Body of pancreas (tissue), 4 donors: ENCODE measurements at regions not wholly inside any gene's neighbourhood (a gene's known extent, or its start where the extent isn't known, plus 50 kb on each side); places are given as distances from the start of the nearest gene placed in this dataset.

Experiments
- CTCF ChIP-seq, 7 experiments: fragments of 450-650 bp in 4 of 7; fragments of 200-600 bp in 3 of 7; sonication (generic) in 3 of 7; IDR thresholded peaks; one replicate each; pipeline ENCODE4 v1.5.1; 2016 to 2019; ENCODE audit warnings: antibody characterized with exemption in 7 of 7
- POLR2A ChIP-seq, 3 donors: fragments of 450-650 bp; IDR thresholded peaks; one replicate each; pipeline ENCODE4 v1.6.1; 2016; ENCODE audit warnings: antibody characterized with exemption in 3 of 3, mild to moderate bottlenecking in 2 of 3

GRCh38 chr6:33945931-33946330 lies 142.1 kb upstream of the MLN start:
- TF ChIP-seq CTCF (IDR thresholded peaks at IDR 0.05) (no peak), POLR2A (IDR thresholded peaks at IDR 0.05) (no peak)
